Skeletal muscle tissue (tissue), 3 donors: ENCODE measurements at regions not wholly inside any gene's neighbourhood (a gene's known extent, or its start where the extent isn't known, plus 50 kb on each side); places are given as distances from the start of the nearest gene placed in this dataset.

Experiments
- H3K27ac ChIP-seq: one replicate; pipeline ENCODE4 v1.7.0; 2013; ENCODE audit warnings: mild to moderate bottlenecking, low read depth, low read length, inconsistent platforms
- H3K27me3 ChIP-seq, 3 donors: one replicate each; pipeline ENCODE4 v1.7.0; 2013; ENCODE audit warnings: low read length in 3 of 3; ENCODE audit not compliant: control insufficient read depth in 3 of 3, insufficient read depth in 3 of 3
- H3K36me3 ChIP-seq, 3 donors: one replicate each; pipeline ENCODE4 v1.7.0; 2013; ENCODE audit warnings: low read length in 3 of 3; ENCODE audit not compliant: control insufficient read depth in 3 of 3, insufficient read depth in 3 of 3
- H3K4me1 ChIP-seq, 3 donors: one replicate each; pipeline ENCODE4 v1.7.0; 2013; ENCODE audit warnings: low read length in 3 of 3, mild to moderate bottlenecking in 3 of 3; ENCODE audit not compliant: control insufficient read depth in 3 of 3, insufficient read depth in 3 of 3
- H3K4me3 ChIP-seq, 3 donors: one replicate each; pipeline ENCODE4 v1.7.0; 2013; ENCODE audit warnings: low read length in 3 of 3
- H3K9ac ChIP-seq, 3 donors: one replicate each; pipeline ENCODE4 v1.7.0; 2013; ENCODE audit warnings: low read length in 3 of 3, mild to moderate bottlenecking in 3 of 3, moderate library complexity in 2 of 3, low read depth in 1 of 3
- H3K9me3 ChIP-seq, 3 donors: one replicate each; pipeline ENCODE4 v1.7.0; 2013; ENCODE audit warnings: low read length in 3 of 3; ENCODE audit not compliant: control insufficient read depth in 3 of 3
- donor health status: Osteomylitis.

- H3K4me1 ChIP-seq = no peaks in the 10 kb centered on the region
- no peaks in the 10 kb centered on the region for H3K9me3 ChIP-seq
- no peak overlapping the region for H3K9ac ChIP-seq
- H3K4me3 ChIP-seq = no peak overlapping the region
- no peak overlapping the region for H3K27ac ChIP-seq
- H3K27me3 ChIP-seq = peaks cover 0 to 11% (median 0%) of the 10 kb centered on the region in 3 donors
- no peaks in the 10 kb centered on the region for H3K36me3 ChIP-seq
These were observed 70.5 kb upstream of the IRF2 start for GRCh38 chr4:184544788-184545409.

- no peak overlapping the region for H3K9ac ChIP-seq
- no peaks in the 10 kb centered on the region for H3K9me3 ChIP-seq
- H3K27ac ChIP-seq = no peak overlapping the region
- no peak overlapping the region for H3K4me3 ChIP-seq
- H3K27me3 ChIP-seq = peaks cover 0 to under 1% (median 0%) of the 10 kb centered on the region in 3 donors
- H3K4me1 ChIP-seq = no peaks in the 10 kb centered on the region
- H3K36me3 ChIP-seq = no peaks in the 10 kb centered on the region
These were observed 67.6 kb upstream of the IRF2 start for GRCh38 chr4:184541907-184542306.

- Histone ChIP-seq H3K36me3 (no peaks in the 10 kb centered on the region), H3K27me3 (no peaks in the 10 kb centered on the region), H3K4me1 (peaks cover 4 to 12% (median 9%) of the 10 kb centered on the region in 3 donors), H3K27ac (no peak overlapping the region), H3K4me3 (no peak overlapping the region), H3K9me3 (no peaks in the 10 kb centered on the region), H3K9ac (no peak overlapping the region)
These were observed 66.0 kb upstream of the IRF2 start for GRCh38 chr4:184540307-184540706.

- Histone ChIP-seq H3K9ac (peak overlapping the region; percentile 88 to 94 (median 94)), H3K4me3 (peak overlapping the region; percentile 71 to 91 (median 86)), H3K27ac (peak overlapping the region; percentile 92), H3K36me3 (no peaks in the 10 kb centered on the region), H3K9me3 (no peaks in the 10 kb centered on the region), H3K27me3 (no peaks in the 10 kb centered on the region), H3K4me1 (peaks cover 4 to 12% (median 9%) of the 10 kb centered on the region in 3 donors)
These were observed 63.8 kb upstream of the IRF2 start for GRCh38 chr4:184538023-184538599.

GRCh38 chr4:184537269-184538022 lies 63.1 kb upstream of the IRF2 start:
- Histone ChIP-seq H3K9ac (peak overlapping the region; percentile 88 to 94 (median 94)), H3K36me3 (no peaks in the 10 kb centered on the region), H3K4me1 (peaks cover 4 to 12% (median 9%) of the 10 kb centered on the region in 3 donors), H3K27ac (peak overlapping the region; percentile 92), H3K9me3 (no peaks in the 10 kb centered on the region), H3K27me3 (no peaks in the 10 kb centered on the region), H3K4me3 (peak overlapping the region; percentile 71 to 91 (median 86))

GRCh38 chr4:184536881-184537248 lies 62.5 kb upstream of the IRF2 start:
- Histone ChIP-seq H3K36me3 (no peaks in the 10 kb centered on the region), H3K4me3 (peak overlapping the region; percentile 71 to 91 (median 86)), H3K27ac (peak overlapping the region; percentile 92), H3K4me1 (peaks cover 4 to 12% (median 9%) of the 10 kb centered on the region in 3 donors), H3K27me3 (no peaks in the 10 kb centered on the region), H3K9me3 (no peaks in the 10 kb centered on the region), H3K9ac (peak overlapping the region; percentile 88 to 94 (median 94))

GRCh38 chr4:184536065-184536880 lies 61.9 kb upstream of the IRF2 start:
- peaks cover 4 to 12% (median 9%) of the 10 kb centered on the region in 3 donors for H3K4me1 ChIP-seq
- H3K9me3 ChIP-seq = no peaks in the 10 kb centered on the region
- peak overlapping the region; percentile 71 to 91 (median 86) for H3K4me3 ChIP-seq
- H3K9ac ChIP-seq = peak overlapping the region; percentile 88 to 94 (median 94)
- H3K36me3 ChIP-seq = no peaks in the 10 kb centered on the region
- peak overlapping the region; percentile 92 for H3K27ac ChIP-seq
- no peaks in the 10 kb centered on the region for H3K27me3 ChIP-seq

GRCh38 chr4:184534511-184535391 lies 60.4 kb upstream of the IRF2 start:
- H3K4me1 ChIP-seq = peaks cover 4 to 12% (median 9%) of the 10 kb centered on the region in 3 donors
- H3K36me3 ChIP-seq = no peaks in the 10 kb centered on the region
- no peak overlapping the region for H3K9ac ChIP-seq
- peak overlapping the region; percentile 53 for H3K27ac ChIP-seq
- no peaks in the 10 kb centered on the region for H3K9me3 ChIP-seq
- H3K4me3 ChIP-seq = no peak overlapping the region
- H3K27me3 ChIP-seq = no peaks in the 10 kb centered on the region

GRCh38 chr4:184533908-184534307 lies 59.6 kb upstream of the IRF2 start:
- Histone ChIP-seq H3K27ac (no peak overlapping the region), H3K4me1 (peaks cover 4 to 12% (median 9%) of the 10 kb centered on the region in 3 donors), H3K36me3 (no peaks in the 10 kb centered on the region), H3K9me3 (no peaks in the 10 kb centered on the region), H3K9ac (no peak overlapping the region), H3K4me3 (no peak overlapping the region), H3K27me3 (no peaks in the 10 kb centered on the region)
